ENCODE measurements at regions not wholly inside any gene's neighbourhood (a gene's known extent, or its start where the extent isn't known, plus 50 kb on each side); places are given as distances from the start of the nearest gene placed in this dataset.
"Not testable (repeated sequence)": the region's sequence is repeated elsewhere in the genome, so short reads cannot be mapped to it uniquely, and the experiment has no call there.

GRCh38 chr15:79492065-79492464, 59.9 kb downstream of the MINAR1 start:
- DNase-seq = no peak

DNA sequence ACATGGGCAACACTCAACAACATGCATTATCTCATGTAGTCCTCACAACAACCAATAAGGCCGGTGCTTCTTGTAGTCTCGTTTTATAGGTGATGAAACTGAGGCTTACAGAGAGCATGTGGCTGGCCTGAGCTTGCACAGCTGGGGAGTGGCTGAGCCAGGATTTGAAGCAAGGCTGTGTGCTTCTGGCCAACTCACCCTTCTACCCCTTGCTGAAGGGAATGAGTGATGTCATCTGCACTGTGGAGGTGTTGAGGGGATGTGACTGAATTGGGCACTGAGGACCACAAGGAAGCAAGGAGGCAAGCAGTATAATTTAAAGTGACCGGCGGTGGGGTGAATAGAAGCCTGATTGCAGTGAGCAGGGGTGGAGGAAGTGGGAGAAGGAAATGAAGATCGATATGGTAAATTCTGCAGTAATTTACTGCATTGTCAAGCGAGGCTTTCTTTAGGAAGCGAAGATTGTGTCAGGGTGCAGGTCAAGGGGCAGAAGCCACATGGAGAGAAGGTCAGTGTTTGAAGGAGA, 62.3 kb downstream of the MINAR1 start:
- DNase-seq = no peak

- no peak for DNase-seq
Observed at GRCh38 chr15:79494963-79495755, 63.0 kb downstream of the MINAR1 start.

DNA sequence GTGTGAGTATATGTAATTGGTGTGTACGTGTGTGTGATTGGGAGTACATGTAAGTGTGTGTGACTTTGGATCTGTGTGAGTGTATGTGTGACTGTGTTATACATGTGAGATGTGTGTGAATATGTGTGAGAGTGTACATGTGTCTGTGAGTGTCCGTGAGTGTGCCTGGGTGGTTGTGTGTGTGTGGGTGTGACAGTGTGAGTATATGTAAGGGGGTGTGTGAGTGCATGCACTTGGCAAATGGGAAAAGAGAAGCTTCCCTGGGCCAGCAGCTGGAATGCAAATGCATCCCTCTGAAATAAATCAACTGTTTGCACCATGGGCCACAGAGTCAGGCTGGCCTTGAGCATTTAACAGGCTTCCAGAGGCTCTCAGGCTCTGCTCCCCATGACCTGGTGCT, 63.6 kb downstream of the MINAR1 start:
- no peak for DNase-seq

- no peak for DNase-seq
Observed at GRCh38 chr15:79496838-79497237, 64.7 kb downstream of the MINAR1 start.

GRCh38 chr15:79501086-79501485, 69.0 kb downstream of the MINAR1 start:
- no peak for DNase-seq

GRCh38 chr15:79505956-79506355, 73.8 kb downstream of the MINAR1 start:
- DNase-seq = no peak

- not testable (repeated sequence) for DNase-seq
Observed at GRCh38 chr15:79512844-79513243, 80.7 kb downstream of the MINAR1 start.

- DNase-seq = no peak
Observed at GRCh38 chr15:79513417-79513816, 81.3 kb downstream of the MINAR1 start.

GRCh38 chr15:79513940-79514339, 81.8 kb downstream of the MINAR1 start:
- DNase-seq = no peak

DNA sequence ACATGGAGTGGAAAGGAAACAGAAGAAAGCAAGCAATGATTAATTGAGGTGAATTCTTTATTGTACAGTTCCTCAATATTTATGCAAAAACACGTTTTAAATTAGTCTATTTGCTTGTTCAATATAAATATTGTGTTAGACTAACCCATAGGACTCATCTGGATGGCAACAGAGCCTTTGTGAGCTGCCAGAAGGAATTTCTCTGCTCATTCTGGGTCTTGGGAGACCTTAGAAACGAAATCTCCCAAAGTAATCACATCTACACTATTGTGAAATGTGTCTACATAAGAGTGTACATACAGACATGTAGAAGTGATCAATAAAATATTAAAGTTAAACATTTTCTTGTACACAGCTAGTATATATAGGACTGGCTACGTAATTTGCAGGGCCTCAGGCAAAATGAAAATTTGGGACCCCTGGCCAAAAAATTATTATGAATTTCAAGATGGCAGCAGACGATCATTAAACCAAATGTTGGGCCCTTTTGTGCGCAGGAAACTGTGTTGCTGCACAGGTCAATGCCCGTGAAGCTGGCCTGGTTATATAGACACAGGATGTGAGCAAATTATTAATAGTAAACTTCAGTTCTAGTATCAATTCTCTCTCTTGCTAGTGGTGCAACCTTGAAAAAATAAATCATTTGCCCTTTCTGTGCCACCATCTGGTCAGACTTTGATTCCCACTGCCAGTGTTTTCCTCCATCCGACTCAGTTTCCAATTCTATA, 83.3 kb downstream of the MINAR1 start:
- no peak for DNase-seq

- no peak for DNase-seq
Observed at GRCh38 chr15:79516155-79516554, 84.0 kb downstream of the MINAR1 start.

DNA sequence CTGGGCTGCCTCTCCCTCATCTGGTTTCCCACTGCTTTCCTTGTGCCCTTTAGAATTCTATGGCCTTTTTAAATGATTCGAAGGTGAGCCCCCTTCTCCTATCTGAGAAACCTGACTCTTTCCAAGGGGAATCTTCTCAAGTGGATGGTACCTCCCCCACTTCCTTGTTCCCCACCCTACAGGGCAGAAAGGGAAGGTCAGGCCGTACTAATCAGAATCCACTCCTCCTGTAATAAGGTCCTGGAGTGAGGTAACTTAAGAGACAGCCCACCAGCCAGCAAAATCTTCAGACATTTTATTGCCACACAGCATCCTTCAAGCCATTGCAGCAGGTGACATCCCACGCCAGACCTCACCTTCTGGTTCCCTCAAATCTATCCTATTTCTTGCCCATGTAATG, 84.5 kb downstream of the MINAR1 start:
- DNase-seq = no peak

DNA sequence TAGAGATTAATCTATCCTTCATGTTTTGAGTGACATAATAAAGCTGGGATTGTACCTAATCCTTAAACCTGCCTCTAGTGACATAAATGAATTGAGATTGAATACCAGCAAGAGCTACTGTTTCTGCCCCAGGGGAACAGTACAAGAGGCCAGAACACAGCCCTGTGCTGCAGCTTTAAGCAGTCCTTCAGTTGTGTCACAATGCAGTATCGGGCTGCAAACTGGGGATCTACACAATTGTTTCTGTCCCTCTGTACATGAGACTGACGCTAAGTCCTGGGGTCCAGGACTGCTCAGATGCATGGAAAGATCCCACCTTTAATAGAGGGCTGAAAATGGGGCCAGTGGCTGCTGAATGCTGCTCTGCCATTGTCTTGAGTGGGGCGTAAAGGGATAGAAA, 87.5 kb downstream of the MINAR1 start:
- DNase-seq = no peak

- DNase-seq = no peak
Observed at GRCh38 chr15:79520654-79521053, 88.5 kb downstream of the MINAR1 start.

DNA sequence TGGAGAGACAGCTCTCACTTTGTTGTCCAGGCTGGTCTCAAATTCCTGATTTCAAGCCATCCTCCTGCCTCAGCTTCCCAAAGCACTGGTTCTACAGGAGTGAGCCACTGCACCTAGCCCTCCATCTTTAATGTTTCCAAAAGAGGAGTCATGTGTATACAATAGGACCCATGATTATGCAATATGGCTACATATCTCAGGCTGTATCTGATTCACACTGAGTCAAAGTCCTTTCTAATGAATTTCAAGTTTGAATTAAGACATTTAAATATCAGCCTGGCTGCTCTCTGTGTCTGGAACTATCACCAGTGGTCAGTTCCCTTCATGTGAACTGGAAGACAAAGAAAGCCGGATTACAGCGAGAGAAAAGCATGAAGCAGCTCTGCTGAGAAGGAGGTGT, 90.5 kb downstream of the MINAR1 start:
- DNase-seq = no peak

- no peak for DNase-seq
Observed at GRCh38 chr15:79523266-79523665, 91.1 kb downstream of the MINAR1 start.

GRCh38 chr15:79524531-79524930, 92.4 kb downstream of the MINAR1 start:
- no peak for DNase-seq

DNA sequence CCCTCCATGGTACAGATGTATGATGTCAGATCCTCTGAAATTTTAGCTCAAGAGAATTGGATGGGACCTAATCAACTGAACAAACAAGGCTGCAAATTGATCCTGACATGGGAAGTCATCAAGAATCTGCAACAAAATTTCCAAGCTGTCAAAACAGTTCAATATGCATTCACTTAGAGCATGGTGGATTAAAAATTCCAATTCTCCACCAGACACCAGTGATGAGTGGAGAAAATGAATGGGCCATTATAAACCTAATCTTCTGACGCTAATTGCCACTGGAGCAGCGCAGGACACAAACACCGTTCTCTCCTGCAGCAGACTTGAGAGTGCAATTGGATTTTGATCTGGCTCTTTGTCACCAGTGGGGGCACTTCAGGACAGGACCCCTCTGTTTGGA, 94.2 kb downstream of the MINAR1 start:
- DNase-seq = no peak

- DNase-seq = no peak
Observed at GRCh38 chr15:79527821-79528220, 95.7 kb downstream of the MINAR1 start.

GRCh38 chr15:79529157-79529785, 97.1 kb downstream of the MINAR1 start:
- DNase-seq = no peak

DNA sequence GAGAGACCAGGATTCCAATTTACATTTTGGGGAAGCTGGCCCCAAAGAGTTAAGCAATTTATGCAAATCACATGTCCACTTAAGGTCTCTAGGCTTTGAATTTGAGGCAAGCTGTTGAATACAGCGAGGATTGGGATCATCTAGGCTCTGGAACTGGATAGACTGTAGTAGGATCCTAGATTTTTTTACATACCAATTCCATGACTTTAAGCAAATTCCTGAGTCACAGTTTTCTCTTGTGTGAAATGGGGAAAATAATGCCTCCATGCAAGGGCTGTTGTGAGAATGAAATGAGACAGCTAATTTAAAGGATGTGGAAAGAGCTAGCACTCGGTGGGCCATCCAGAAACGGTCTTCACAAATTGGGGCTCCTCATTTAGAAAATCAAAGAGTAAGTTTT, 103.4 kb downstream of the MINAR1 start:
- no peak for DNase-seq

GRCh38 chr15:79538527-79538926, 106.4 kb downstream of the MINAR1 start:
- DNase-seq = no peak

GRCh38 chr15:79539401-79539800, 107.3 kb downstream of the MINAR1 start:
- no peak for DNase-seq
